ENCODE measurements at regions not wholly inside any gene's neighbourhood (a gene's known extent, or its start where the extent isn't known, plus 50 kb on each side); places are given as distances from the start of the nearest gene placed in this dataset.

DNA sequence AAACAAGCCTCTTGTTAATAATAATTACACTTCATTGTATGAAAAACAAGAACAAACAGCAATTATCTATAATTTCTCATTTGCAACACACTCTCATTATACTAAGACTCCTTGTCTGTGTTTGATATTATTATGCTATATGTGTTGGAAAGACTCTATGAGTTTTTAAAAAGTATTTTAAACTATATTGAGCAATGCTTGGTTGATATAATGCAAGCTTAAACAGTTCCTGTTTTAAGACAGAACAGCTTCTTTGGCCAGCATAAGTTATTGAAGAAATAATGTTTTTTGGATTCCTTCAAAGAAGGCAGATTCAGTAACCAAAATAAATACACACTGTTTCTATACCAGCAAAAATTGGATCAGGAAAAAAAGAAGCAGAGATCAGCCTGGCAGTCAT lies 871.4 kb downstream of the MAT2B start:
- TF ChIP-seq POLR2AphosphoS5 (IDR thresholded peaks at IDR 0.05; ENCODE audit: borderline replicate concordance, low read depth, low read length) (no peak), EZH2 (IDR thresholded peaks at IDR 0.05) (no peak), FOXP2 (optimal IDR thresholded peaks at IDR 0.05; ENCODE audit: control extremely low read depth, extremely low read length, insufficient read depth) (no peak)
